Endometrium (tissue), 2 donors: ENCODE measurements at regions not wholly inside any gene's neighbourhood (a gene's known extent, or its start where the extent isn't known, plus 50 kb on each side); places are given as distances from the start of the nearest gene placed in this dataset.
A peak's percentile ranks its signal among the peaks of the same experiment; 100 is the strongest.

Source experiments
- FAIRE-seq: peaks from 2 replicates; lab custom pipeline; 2012; peaks lifted over from hg19 to GRCh38; lab: Jason Lieb, UNC
- donor health status: control.
- donor health status: control.

- no peak for FAIRE-seq
Measured at GRCh38 chr18:39749154-39749553, 2183.6 kb upstream of the CELF4 start.

GRCh38 chr18:39748727-39749126, 2183.1 kb upstream of the CELF4 start:
- FAIRE-seq = no peak

- no peak for FAIRE-seq
Measured at GRCh38 chr18:39746201-39746600, 2180.6 kb upstream of the CELF4 start.

GRCh38 chr18:39743463-39743862, 2177.9 kb upstream of the CELF4 start:
- peak; percentile 4 for FAIRE-seq

- FAIRE-seq = no peak
Measured at GRCh38 chr18:39741755-39742466, 2176.3 kb upstream of the CELF4 start.

GRCh38 chr18:39737869-39738268, 2172.3 kb upstream of the CELF4 start:
- FAIRE-seq = no peak

GRCh38 chr18:39732918-39733317, 2167.3 kb upstream of the CELF4 start:
- no peak for FAIRE-seq

GRCh38 chr18:39730606-39731005, 2165.0 kb upstream of the CELF4 start:
- FAIRE-seq = no peak

- no peak for FAIRE-seq
Measured at GRCh38 chr18:39724652-39725051, 2159.1 kb upstream of the CELF4 start.

- no peak for FAIRE-seq
Measured at GRCh38 chr18:39721712-39722111, 2156.1 kb upstream of the CELF4 start.

- FAIRE-seq = no peak
Measured at GRCh38 chr18:39713961-39714360, 2148.4 kb upstream of the CELF4 start.

- no peak for FAIRE-seq
Measured at GRCh38 chr18:39711701-39712100, 2146.1 kb upstream of the CELF4 start.

- FAIRE-seq = no peak
Measured at GRCh38 chr18:39705362-39705761, 2139.8 kb upstream of the CELF4 start.

GRCh38 chr18:39702888-39703287, 2137.3 kb upstream of the CELF4 start:
- no peak for FAIRE-seq

GRCh38 chr18:39701839-39702238, 2136.2 kb upstream of the CELF4 start:
- FAIRE-seq = no peak

- no peak for FAIRE-seq
Measured at GRCh38 chr18:39701055-39701783, 2135.6 kb upstream of the CELF4 start.

GRCh38 chr18:39699340-39699964, 2133.9 kb upstream of the CELF4 start:
- FAIRE-seq = no peak

- no peak for FAIRE-seq
Measured at GRCh38 chr18:39698436-39698835, 2132.8 kb upstream of the CELF4 start.

GRCh38 chr18:39693359-39693758, 2127.8 kb upstream of the CELF4 start:
- no peak for FAIRE-seq

GRCh38 chr18:39692367-39693015, 2126.9 kb upstream of the CELF4 start:
- no peak for FAIRE-seq

GRCh38 chr18:39685303-39685902, 2119.8 kb upstream of the CELF4 start:
- no peak for FAIRE-seq

- FAIRE-seq = no peak
Measured at GRCh38 chr18:39681061-39681460, 2115.5 kb upstream of the CELF4 start.
